ENCODE measurements at regions not wholly inside any gene's neighbourhood (a gene's known extent, or its start where the extent isn't known, plus 50 kb on each side); places are given as distances from the start of the nearest gene placed in this dataset.

- 14% methylated on average over 2 of the region's 2 CpGs for WGBS (ENCODE audit: insufficient coverage, low coverage, missing lambda C conversion rate)
- BruUV-seq (replicated peaks) = no TSS peak
- no peak overlapping the region for H3K9ac ChIP-seq (ENCODE audit: insufficient read depth in 1 of 2, low read depth in 2 of 2, low read length in 2 of 2)
- no peaks in the 10 kb centered on the region for H3K9me1 ChIP-seq (ENCODE audit: control insufficient read depth, insufficient read depth, low read length)
- H3K36me3 ChIP-seq (ENCODE audit: control insufficient read depth, insufficient read depth, low read length) = no peaks in the 10 kb centered on the region
- no peaks in the 10 kb centered on the region for H4K20me1 ChIP-seq (replicated peaks; ENCODE audit: control insufficient read depth, insufficient read depth, low read length)
- no peaks in the 10 kb centered on the region for H3K79me2 ChIP-seq (ENCODE audit: control insufficient read depth, insufficient read depth, low read length)
- peaks cover 10 to 12% of the 10 kb centered on the region in 2 experiments; a peak in 4 of 5 replicates for H3K4me1 ChIP-seq (replicated peaks in 1 of 2; ENCODE audit: control insufficient read depth in 2 of 2, insufficient read depth in 2 of 2, low read length in 2 of 2)
- no peak overlapping the region for H3K27ac ChIP-seq (ENCODE audit: extremely low read depth, low read depth, low read length)
- H3K4me3 ChIP-seq = no peak overlapping the region
- in situ Hi-C loops (cut with MboI) (no loop called here), intact Hi-C loops (cut with micrococcal nuclease) (loop anchor here (10.0 kb wide), 1 partner anchor 494 kb away; the partner anchor contains the start of gene WNT9A)
- DNase-seq (ENCODE audit: extremely low read depth in 1 of 4, low spot score in 3 of 4) = no peak
- H3K9me3 ChIP-seq (replicated peaks; ENCODE audit: control insufficient read depth, insufficient read depth, low read depth, low read length) = no peaks in the 10 kb centered on the region
- H2AFZ ChIP-seq (ENCODE audit: low read depth, low read length) = no peak overlapping the region; the same call in 1 of the 2 replicates
- CTCF ChIA-PET (ENCODE audit: low intra/inter-chr PET ratio) = no interaction called here
- no peak for FAIRE-seq
- POLR2A ChIA-PET = interaction anchor here (1.3 kb wide), 2 partner anchors 11 to 264 kb away, joined by 3 to 4 read pairs; no protein-coding TSS in a partner anchor
- peak; percentile 66 for ATAC-seq
- H3K4me2 ChIP-seq (ENCODE audit: insufficient read depth, low read length) = peak overlapping the region; percentile 40; the same call in 1 of the 2 replicates
- peaks cover 17 to 24% of the 10 kb centered on the region in 2 experiments; a peak in 4 of 5 replicates for H3K27me3 ChIP-seq (ENCODE audit: control insufficient read depth in 2 of 2, insufficient read depth in 2 of 2, low read length in 2 of 2)
- no peak for TF ChIP-seq SNRNP70 (optimal IDR thresholded peaks at IDR 0.05; ENCODE audit: low read depth, low read length)
- peak; percentile 4; the same call in 1 of the 2 replicates for TF ChIP-seq GMEB1 (CRISPR knock-in tag; IDR thresholded peaks at IDR 0.05)
- no peak for TF ChIP-seq TFAM (CRISPR knock-in tag; conservative IDR thresholded peaks at IDR 0.05)
- TF ChIP-seq POLR2A (conservative IDR thresholded peaks at IDR 0.05) = no peak
- TF ChIP-seq ZBTB34 (CRISPR knock-in tag; IDR thresholded peaks at IDR 0.05) = no peak
- TF ChIP-seq ZNF41 (CRISPR knock-in tag; conservative IDR thresholded peaks at IDR 0.05) = no peak
- TF ChIP-seq USF2 (CRISPR knock-in tag; IDR thresholded peaks at IDR 0.05) = peak; percentile 88
- TF ChIP-seq NR2C1 (IDR thresholded peaks at IDR 0.05) = no peak
- TF ChIP-seq NR2C1 (tag; IDR thresholded peaks at IDR 0.05) = no peak
- no peak for TF ChIP-seq GATAD2A (IDR thresholded peaks at IDR 0.05)
- no peak for TF ChIP-seq CSDE1 (IDR thresholded peaks at IDR 0.05)
- TF ChIP-seq RFX7 (CRISPR knock-in tag; IDR thresholded peaks at IDR 0.05) = no peak
- TF ChIP-seq FOXA1 (IDR thresholded peaks at IDR 0.05; ENCODE audit: borderline replicate concordance) = no peak
- peak; percentile 8 for TF ChIP-seq MEIS2 (IDR thresholded peaks at IDR 0.05; ENCODE audit: partially characterized antibody)
- TF ChIP-seq RBM17 (IDR thresholded peaks at IDR 0.05; ENCODE audit: borderline replicate concordance, low read depth, low read length) = no peak
- TF ChIP-seq ZNF3 (CRISPR knock-in tag; IDR thresholded peaks at IDR 0.05) = no peak
- TF ChIP-seq CEBPB (tag; IDR thresholded peaks at IDR 0.05) = no peak
- no peak for TF ChIP-seq SAP30 (IDR thresholded peaks at IDR 0.05; ENCODE audit: borderline replicate concordance, insufficient read depth, low read depth, low read length, poor library complexity, severe bottlenecking)
- TF ChIP-seq MCM3 (IDR thresholded peaks at IDR 0.05) = no peak
- TF ChIP-seq FOXJ2 (tag; IDR thresholded peaks at IDR 0.05) = no peak
- 0 out of 2 replicates have a peak, but pooled peaks have one; percentile 23 for TF ChIP-seq CTBP1 (IDR thresholded peaks at IDR 0.05; ENCODE audit: borderline replicate concordance)
- 0 out of 2 replicates have a peak, but pooled peaks have one; percentile 16 for TF ChIP-seq CXXC5 (CRISPR knock-in tag; IDR thresholded peaks at IDR 0.05)
- TF ChIP-seq ZNF140 (CRISPR knock-in tag; IDR thresholded peaks at IDR 0.05) = no peak
- TF ChIP-seq BRCA1 (IDR thresholded peaks at IDR 0.05) = no peak
- TF ChIP-seq BRCA1 (CRISPR knock-in tag; IDR thresholded peaks at IDR 0.05) = no peak
Observed at GRCh38 chr1:227450489-227450888, 112.9 kb upstream of the ZNF678 start.
